SK-N-SH treated with all-trans-retinoic acid at 6 μM for 48 hours (cell line): ENCODE measurements at regions not wholly inside any gene's neighbourhood (a gene's known extent, or its start where the extent isn't known, plus 50 kb on each side); places are given as distances from the start of the nearest gene placed in this dataset.

Experiments used
- ATAC-seq: fragments of 200-7000 bp; cut with Tn5 transposase; 3 replicates; pipeline ENCODE4 v1.9.1; 2020; ENCODE audit warnings: mild to moderate bottlenecking, moderate library complexity
- ARNTL ChIP-seq: fragments of 450-650 bp; formaldehyde crosslinking; IDR thresholded peaks from 2 replicates; pipeline ENCODE4 v1.5.0; 2020; ENCODE audit warnings: low read depth, mild to moderate bottlenecking, moderate library complexity, borderline replicate concordance
- BACH2 ChIP-seq: fragments of 250-450 bp; sonication (Bioruptor Pico); IDR thresholded peaks from 2 replicates; pipeline ENCODE4 v1.9.0; 2021; ENCODE audit warnings: mild to moderate bottlenecking, borderline replicate concordance
- CSDC2 ChIP-seq: fragments of 250-450 bp; sonication (Bioruptor Pico); IDR thresholded peaks from 2 replicates; pipeline ENCODE4 v1.5.0; 2020; ENCODE audit warnings: mild to moderate bottlenecking, moderate library complexity
- ESRRG ChIP-seq: fragments of 250-450 bp; sonication (Bioruptor Pico); IDR thresholded peaks from 2 replicates; pipeline ENCODE4 v1.6.1; 2021; ENCODE audit warnings: mild to moderate bottlenecking
- GLIS3 ChIP-seq: fragments of 250-450 bp; sonication (Bioruptor Pico); IDR thresholded peaks from 2 replicates; pipeline ENCODE4 v1.5.0; 2020; ENCODE audit warnings: mild to moderate bottlenecking, moderate library complexity
- ISL1 ChIP-seq: fragments of 250-450 bp; sonication (Bioruptor Pico); IDR thresholded peaks from 2 replicates; pipeline ENCODE4 v2.1.2; 2022; ENCODE audit warnings: mild to moderate bottlenecking, moderate library complexity
- OSR1 ChIP-seq: fragments of 250-450 bp; sonication (Bioruptor Pico); IDR thresholded peaks from 2 replicates; pipeline ENCODE4 v1.8.0; 2022; ENCODE audit warnings: moderate library complexity, mild to moderate bottlenecking, inconsistent platforms
- PPARA ChIP-seq: fragments of 250-450 bp; sonication (Bioruptor Pico); IDR thresholded peaks from 2 replicates; pipeline ENCODE4 v1.5.0; 2020; ENCODE audit warnings: mild to moderate bottlenecking, borderline replicate concordance
- RARB ChIP-seq: fragments of 250-450 bp; sonication (Bioruptor Pico); IDR thresholded peaks from 2 replicates; pipeline ENCODE4 v1.8.0; 2021; ENCODE audit warnings: mild to moderate bottlenecking, moderate library complexity
- SNAI2 ChIP-seq: fragments of 250-450 bp; sonication (Bioruptor Pico); IDR thresholded peaks from 2 replicates; pipeline ENCODE4 v1.5.0; 2020; ENCODE audit warnings: mild to moderate bottlenecking, moderate library complexity
- TCF4 ChIP-seq: fragments of 250-450 bp; sonication (Bioruptor Pico); IDR thresholded peaks from 2 replicates; pipeline ENCODE4 v1.8.0; 2021; ENCODE audit warnings: mild to moderate bottlenecking, moderate library complexity, borderline replicate concordance
- TOX ChIP-seq: fragments of 250-450 bp; sonication (Bioruptor Pico); IDR thresholded peaks from 2 replicates; pipeline ENCODE4 v1.8.0; 2021; ENCODE audit warnings: mild to moderate bottlenecking, moderate library complexity, borderline replicate concordance
- ZC3H10 ChIP-seq: fragments of 250-450 bp; sonication (Bioruptor Pico); IDR thresholded peaks from 2 replicates; pipeline ENCODE4 v1.5.1; 2021; ENCODE audit warnings: mild to moderate bottlenecking, moderate library complexity
- ZFP3 ChIP-seq: fragments of 250-450 bp; sonication (Bioruptor Pico); IDR thresholded peaks from 2 replicates; pipeline ENCODE4 v1.5.0; 2020; ENCODE audit warnings: mild to moderate bottlenecking, moderate library complexity
- ZFP30 ChIP-seq: fragments of 450-650 bp; formaldehyde crosslinking; IDR thresholded peaks from 2 replicates; pipeline ENCODE4 v1.5.0; 2022; ENCODE audit warnings: mild to moderate bottlenecking, moderate library complexity
- ZNF565 ChIP-seq: fragments of 450-650 bp; formaldehyde crosslinking; conservative IDR thresholded peaks from 2 replicates; pipeline ENCODE4 v1.5.0; 2020; ENCODE audit warnings: low read depth, mild to moderate bottlenecking, moderate library complexity
- ZNF70 ChIP-seq: fragments of 450-650 bp; formaldehyde crosslinking; IDR thresholded peaks from 2 replicates; pipeline ENCODE4 v1.5.0; 2020; ENCODE audit warnings: mild to moderate bottlenecking, moderate library complexity
- ZNF8 ChIP-seq: fragments of 450-650 bp; formaldehyde crosslinking; IDR thresholded peaks from 2 replicates; pipeline ENCODE4 v1.5.0; 2020; ENCODE audit warnings: mild to moderate bottlenecking, moderate library complexity
- TF ChIP-seq, protein P1 (sequence below): fragments of 250-450 bp; sonication (Bioruptor Pico); IDR thresholded peaks from 2 replicates; pipeline ENCODE4 v1.5.0; 2020; ENCODE audit warnings: mild to moderate bottlenecking, moderate library complexity
- TF ChIP-seq, protein P2 (sequence below): fragments of 250-450 bp; sonication (Bioruptor Pico); IDR thresholded peaks from 2 replicates; pipeline ENCODE4 v1.8.0; 2021; ENCODE audit warnings: low read depth, mild to moderate bottlenecking, moderate library complexity, borderline replicate concordance
- TF ChIP-seq, protein P3 (sequence below): fragments of 250-450 bp; sonication (Bioruptor Pico); IDR thresholded peaks from 2 replicates; pipeline ENCODE4 v1.5.1; 2020; ENCODE audit warnings: low read depth, mild to moderate bottlenecking, moderate library complexity
- TF ChIP-seq, protein P4 (sequence below): fragments of 250-450 bp; sonication (Bioruptor Pico); IDR thresholded peaks from 2 replicates; pipeline ENCODE4 v1.5.1; 2021; ENCODE audit warnings: mild to moderate bottlenecking, moderate library complexity
- TF ChIP-seq, protein P5 (sequence below): fragments of 250-450 bp; sonication (Bioruptor Pico); IDR thresholded peaks from 2 replicates; pipeline ENCODE4 v1.8.0; 2020; ENCODE audit warnings: mild to moderate bottlenecking, moderate library complexity, borderline replicate concordance

DNA sequence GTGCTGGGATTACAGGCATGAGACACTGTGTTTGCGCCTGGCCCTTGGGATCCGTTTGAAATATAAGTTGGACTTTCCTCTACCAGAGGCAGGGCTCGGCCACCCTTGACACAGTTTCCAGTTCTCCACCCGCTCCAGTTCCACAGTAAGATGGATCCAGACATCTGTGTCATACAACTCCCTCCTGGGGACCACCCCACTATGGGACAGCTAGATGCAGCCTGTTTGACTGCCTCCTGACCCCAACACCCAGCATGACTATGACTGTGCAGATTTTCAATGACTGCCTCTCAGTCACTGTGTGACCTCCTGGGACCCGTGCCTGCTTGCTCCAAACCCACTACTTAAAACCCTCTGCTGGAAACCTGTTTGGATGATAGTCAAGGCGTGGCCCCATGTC is 166.7 kb downstream of the IRF8 start (continued):
- TF ChIP-seq, protein P1, sequence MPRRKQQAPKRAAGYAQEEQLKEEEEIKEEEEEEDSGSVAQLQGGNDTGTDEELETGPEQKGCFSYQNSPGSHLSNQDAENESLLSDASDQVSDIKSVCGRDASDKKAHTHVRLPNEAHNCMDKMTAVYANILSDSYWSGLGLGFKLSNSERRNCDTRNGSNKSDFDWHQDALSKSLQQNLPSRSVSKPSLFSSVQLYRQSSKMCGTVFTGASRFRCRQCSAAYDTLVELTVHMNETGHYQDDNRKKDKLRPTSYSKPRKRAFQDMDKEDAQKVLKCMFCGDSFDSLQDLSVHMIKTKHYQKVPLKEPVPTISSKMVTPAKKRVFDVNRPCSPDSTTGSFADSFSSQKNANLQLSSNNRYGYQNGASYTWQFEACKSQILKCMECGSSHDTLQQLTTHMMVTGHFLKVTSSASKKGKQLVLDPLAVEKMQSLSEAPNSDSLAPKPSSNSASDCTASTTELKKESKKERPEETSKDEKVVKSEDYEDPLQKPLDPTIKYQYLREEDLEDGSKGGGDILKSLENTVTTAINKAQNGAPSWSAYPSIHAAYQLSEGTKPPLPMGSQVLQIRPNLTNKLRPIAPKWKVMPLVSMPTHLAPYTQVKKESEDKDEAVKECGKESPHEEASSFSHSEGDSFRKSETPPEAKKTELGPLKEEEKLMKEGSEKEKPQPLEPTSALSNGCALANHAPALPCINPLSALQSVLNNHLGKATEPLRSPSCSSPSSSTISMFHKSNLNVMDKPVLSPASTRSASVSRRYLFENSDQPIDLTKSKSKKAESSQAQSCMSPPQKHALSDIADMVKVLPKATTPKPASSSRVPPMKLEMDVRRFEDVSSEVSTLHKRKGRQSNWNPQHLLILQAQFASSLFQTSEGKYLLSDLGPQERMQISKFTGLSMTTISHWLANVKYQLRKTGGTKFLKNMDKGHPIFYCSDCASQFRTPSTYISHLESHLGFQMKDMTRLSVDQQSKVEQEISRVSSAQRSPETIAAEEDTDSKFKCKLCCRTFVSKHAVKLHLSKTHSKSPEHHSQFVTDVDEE: no peak
- TF ChIP-seq GLIS3 (CRISPR knock-in tag) (no peak), ZFP30 (CRISPR knock-in tag) (no peak), ZNF70 (CRISPR knock-in tag) (no peak), ARNTL (no peak), RARB (CRISPR knock-in tag) (no peak), ZNF565 (CRISPR knock-in tag) (no peak), ZNF8 (no peak), ZC3H10 (CRISPR knock-in tag) (no peak), ESRRG (CRISPR knock-in tag) (no peak)

DNA sequence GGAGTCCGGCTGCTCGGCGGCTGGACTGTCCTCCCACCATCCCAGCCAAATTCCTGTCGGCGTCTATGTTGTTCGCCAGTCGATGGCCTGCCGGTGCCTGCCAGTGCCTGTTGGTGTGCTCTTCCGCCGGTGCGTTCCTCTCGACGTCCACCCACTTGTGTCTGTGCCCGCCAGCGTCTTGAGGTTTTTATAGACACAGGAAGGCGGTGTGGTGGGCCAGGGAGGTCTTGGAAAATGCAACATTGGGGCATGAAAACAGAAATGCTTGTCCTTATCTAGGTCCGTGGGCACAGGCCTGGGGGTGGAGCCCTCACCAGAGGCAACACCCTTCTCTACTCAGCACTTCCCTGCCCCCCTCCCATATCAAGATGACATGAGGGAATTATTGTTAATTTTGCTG is 167.8 kb downstream of the IRF8 start:
- TF ChIP-seq, protein P2, sequence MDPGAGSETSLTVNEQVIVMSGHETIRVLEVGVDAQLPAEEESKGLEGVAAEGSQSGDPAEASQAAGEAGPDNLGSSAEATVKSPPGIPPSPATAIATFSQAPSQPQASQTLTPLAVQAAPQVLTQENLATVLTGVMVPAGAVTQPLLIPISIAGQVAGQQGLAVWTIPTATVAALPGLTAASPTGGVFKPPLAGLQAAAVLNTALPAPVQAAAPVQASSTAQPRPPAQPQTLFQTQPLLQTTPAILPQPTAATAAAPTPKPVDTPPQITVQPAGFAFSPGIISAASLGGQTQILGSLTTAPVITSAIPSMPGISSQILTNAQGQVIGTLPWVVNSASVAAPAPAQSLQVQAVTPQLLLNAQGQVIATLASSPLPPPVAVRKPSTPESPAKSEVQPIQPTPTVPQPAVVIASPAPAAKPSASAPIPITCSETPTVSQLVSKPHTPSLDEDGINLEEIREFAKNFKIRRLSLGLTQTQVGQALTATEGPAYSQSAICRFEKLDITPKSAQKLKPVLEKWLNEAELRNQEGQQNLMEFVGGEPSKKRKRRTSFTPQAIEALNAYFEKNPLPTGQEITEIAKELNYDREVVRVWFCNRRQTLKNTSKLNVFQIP (CRISPR knock-in tag): no peak
- TF ChIP-seq BACH2 (no peak), ZFP30 (CRISPR knock-in tag) (no peak), ZNF8 (no peak), OSR1 (CRISPR knock-in tag) (no peak), GLIS3 (CRISPR knock-in tag) (no peak), SNAI2 (CRISPR knock-in tag) (no peak), TOX (CRISPR knock-in tag) (no peak), RARB (CRISPR knock-in tag) (no peak), PPARA (no peak), ESRRG (CRISPR knock-in tag) (no peak), ZC3H10 (CRISPR knock-in tag) (no peak), ISL1 (CRISPR knock-in tag) (no peak), ARNTL (no peak)
- TF ChIP-seq, protein P3, sequence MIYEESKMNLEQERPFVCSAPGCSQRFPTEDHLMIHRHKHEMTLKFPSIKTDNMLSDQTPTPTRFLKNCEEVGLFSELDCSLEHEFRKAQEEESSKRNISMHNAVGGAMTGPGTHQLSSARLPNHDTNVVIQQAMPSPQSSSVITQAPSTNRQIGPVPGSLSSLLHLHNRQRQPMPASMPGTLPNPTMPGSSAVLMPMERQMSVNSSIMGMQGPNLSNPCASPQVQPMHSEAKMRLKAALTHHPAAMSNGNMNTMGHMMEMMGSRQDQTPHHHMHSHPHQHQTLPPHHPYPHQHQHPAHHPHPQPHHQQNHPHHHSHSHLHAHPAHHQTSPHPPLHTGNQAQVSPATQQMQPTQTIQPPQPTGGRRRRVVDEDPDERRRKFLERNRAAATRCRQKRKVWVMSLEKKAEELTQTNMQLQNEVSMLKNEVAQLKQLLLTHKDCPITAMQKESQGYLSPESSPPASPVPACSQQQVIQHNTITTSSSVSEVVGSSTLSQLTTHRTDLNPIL (CRISPR knock-in tag): no peak
- TF ChIP-seq, protein P4, sequence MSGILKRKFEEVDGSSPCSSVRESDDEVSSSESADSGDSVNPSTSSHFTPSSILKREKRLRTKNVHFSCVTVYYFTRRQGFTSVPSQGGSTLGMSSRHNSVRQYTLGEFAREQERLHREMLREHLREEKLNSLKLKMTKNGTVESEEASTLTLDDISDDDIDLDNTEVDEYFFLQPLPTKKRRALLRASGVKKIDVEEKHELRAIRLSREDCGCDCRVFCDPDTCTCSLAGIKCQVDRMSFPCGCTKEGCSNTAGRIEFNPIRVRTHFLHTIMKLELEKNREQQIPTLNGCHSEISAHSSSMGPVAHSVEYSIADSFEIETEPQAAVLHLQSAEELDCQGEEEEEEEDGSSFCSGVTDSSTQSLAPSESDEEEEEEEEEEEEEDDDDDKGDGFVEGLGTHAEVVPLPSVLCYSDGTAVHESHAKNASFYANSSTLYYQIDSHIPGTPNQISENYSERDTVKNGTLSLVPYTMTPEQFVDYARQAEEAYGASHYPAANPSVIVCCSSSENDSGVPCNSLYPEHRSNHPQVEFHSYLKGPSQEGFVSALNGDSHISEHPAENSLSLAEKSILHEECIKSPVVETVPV: no peak
- TF ChIP-seq, protein P5, sequence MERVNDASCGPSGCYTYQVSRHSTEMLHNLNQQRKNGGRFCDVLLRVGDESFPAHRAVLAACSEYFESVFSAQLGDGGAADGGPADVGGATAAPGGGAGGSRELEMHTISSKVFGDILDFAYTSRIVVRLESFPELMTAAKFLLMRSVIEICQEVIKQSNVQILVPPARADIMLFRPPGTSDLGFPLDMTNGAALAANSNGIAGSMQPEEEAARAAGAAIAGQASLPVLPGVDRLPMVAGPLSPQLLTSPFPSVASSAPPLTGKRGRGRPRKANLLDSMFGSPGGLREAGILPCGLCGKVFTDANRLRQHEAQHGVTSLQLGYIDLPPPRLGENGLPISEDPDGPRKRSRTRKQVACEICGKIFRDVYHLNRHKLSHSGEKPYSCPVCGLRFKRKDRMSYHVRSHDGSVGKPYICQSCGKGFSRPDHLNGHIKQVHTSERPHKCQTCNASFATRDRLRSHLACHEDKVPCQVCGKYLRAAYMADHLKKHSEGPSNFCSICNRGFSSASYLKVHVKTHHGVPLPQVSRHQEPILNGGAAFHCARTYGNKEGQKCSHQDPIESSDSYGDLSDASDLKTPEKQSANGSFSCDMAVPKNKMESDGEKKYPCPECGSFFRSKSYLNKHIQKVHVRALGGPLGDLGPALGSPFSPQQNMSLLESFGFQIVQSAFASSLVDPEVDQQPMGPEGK: no peak
- no peak for ATAC-seq

DNA sequence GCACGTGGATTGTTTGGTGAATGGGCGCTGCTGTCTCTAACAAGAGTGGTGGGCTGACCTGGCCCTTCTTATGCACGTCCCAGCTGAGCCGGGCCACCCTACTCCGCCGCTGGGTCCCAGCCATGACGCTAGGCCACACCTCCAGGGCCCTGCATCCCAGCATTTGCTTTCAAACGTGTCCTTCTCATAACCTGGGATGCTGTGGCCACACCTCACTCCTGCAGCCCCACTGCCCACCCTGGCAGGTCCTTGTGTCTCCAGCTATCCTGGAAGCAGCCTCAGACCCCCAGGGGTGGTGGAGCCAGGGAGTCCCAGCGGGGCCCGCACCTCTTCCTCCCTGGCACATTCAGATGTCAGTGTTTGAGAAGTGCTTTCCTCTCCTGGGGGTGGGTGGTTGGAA is 168.6 kb downstream of the IRF8 start:
- no peak for ATAC-seq
- TF ChIP-seq ZFP3 (CRISPR knock-in tag) (no peak), ESRRG (CRISPR knock-in tag) (no peak), TCF4 (CRISPR knock-in tag) (no peak)

DNA sequence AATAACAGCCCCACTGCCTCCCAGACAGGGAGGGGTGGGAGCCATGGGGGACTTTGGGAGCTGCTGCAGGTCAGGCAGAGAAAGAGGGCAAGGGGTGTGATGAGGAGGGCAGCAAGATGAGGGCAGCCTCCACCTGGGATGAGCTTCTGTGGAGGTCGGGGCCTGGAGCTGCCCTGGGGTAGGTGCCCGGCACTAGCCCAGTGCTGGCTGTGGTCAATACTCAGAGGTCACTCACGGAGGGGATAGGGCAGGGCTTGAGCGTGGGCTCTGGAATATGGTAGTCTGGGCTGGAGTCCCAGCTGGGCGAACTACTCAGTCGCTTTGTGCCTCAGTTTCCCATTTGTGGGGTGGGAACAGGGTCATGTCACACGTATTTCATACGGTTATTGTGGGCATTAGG is 169.0 kb downstream of the IRF8 start:
- ATAC-seq: no peak
- TF ChIP-seq CSDC2 (CRISPR knock-in tag) (no peak), ZFP3 (CRISPR knock-in tag) (no peak), TCF4 (CRISPR knock-in tag) (no peak), OSR1 (CRISPR knock-in tag) (no peak)
- TF ChIP-seq, protein P1: no peak
